B cell (primary cell): ENCODE measurements at regions not wholly inside any gene's neighbourhood (a gene's known extent, or its start where the extent isn't known, plus 50 kb on each side); places are given as distances from the start of the nearest gene placed in this dataset.

Experiments used
- CTCF ChIP-seq: fragments of 200-600 bp; IDR thresholded peaks from one replicate; pipeline ENCODE4 v1.8.0; 2022; ENCODE audit warnings: antibody characterized with exemption, mild to moderate bottlenecking
- EZH2 ChIP-seq: IDR thresholded peaks from 2 replicates; pipeline ENCODE4 v1.6.1; 2012; ENCODE audit warnings: borderline replicate concordance, low read depth, mild to moderate bottlenecking, moderate library complexity, low read length; ENCODE audit not compliant: insufficient read depth, poor library complexity, severe bottlenecking

DNA sequence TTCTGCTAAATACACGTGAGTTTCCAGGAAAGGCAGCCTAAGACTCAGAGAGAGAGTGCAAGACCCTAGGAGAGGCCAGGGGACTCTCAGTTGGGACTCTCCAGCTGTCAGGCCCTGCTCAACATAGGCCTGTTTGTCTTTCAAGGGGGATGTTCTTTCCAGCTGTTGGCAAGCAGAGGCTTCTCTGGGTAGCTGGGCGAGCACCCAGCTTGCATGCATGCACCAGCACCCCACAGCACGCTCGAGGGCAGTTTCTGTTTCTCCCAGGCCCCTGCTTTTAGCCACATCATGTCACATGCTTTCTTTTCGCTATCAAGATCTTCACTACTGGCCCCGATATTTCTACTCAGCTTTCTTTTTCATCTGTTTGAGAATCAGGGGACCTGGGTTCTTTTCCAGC, 479.3 kb upstream of the HS6ST1 start:
- TF ChIP-seq CTCF (no peak), EZH2 (no peak)
